Stimulated activated CD4-positive, alpha-beta T cell treated with anti-CD3 and anti-CD28 coated beads, Interleukin-1b, Interleukin-23, amount 100 ng/mL, for 4 hours (primary cell): ENCODE measurements at regions not wholly inside any gene's neighbourhood (a gene's known extent, or its start where the extent isn't known, plus 50 kb on each side); places are given as distances from the start of the nearest gene placed in this dataset.

ENCODE experiments used
- DNase-seq, 2 donors: peaks; one replicate each; pipeline ENCODE4 v3.0.0-alpha.2; 2020; ENCODE audit warnings: low read depth in 2 of 2

DNA sequence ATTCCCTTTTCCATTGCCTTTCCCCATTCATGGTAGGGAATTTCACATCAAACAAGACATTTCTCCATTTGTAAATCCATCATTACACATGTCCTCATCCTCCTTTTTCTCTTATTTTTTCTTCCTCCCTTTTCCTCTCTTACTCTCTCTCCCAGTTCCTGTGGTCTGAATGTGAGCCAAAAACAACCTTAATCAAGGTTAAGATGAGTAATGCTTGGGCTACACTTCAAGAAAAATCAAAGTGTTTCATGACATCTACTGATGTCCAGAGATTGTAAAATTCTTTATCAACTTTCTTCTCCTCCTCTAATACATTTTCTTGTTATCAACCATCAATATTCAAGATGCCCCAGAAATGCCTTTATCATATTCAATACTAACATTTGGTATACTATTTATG is 172.5 kb upstream of the PRNP start:
- no peak for DNase-seq

DNA sequence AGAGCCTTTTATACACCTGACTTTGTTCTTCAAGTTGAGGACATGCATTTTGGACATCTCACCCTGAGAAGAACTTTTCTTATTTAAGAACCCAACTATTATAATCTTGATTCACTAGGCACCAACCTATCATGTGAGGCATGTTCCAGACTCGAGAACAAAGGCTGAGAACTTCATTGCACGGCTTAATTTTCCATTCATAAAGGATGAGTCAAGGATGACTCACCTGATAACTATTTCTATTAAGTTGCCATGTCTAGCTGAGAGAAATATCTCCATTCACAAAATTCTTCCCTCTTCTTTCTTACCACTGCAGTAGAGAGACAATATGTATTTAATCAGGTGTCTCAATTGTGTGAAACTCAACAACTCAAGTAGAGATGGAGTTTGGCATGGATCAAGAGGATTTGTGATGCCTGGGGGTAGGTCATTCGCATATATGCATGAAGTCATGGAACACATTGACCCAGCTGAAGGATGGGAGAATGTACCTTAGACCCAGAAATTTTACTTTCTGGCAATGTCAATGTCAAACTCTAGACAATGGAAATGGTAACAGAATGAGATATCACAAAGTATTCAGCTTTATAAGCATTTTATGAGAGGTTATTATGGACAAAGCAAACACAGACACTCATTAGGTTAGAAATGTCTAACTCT is 173.2 kb upstream of the PRNP start:
- DNase-seq = no peak

DNA sequence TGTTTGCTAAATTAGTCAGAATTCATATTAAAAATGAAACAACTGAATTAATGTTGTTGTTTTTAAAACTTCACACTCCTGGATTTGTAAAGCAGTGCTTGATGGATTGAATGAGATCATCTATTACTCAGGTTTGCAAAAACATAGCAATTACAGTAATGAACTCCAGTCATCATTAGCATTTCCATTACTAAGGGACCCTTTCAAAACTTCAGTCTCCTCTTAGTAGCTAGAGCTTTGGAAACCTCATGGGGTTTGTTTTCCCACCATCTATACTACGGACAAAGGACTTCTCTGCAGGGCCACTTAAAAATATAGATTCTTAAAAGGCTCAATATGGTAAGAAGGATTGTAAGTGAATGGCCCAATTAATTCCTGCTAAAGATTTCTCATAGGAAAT is 174.5 kb upstream of the PRNP start:
- no peak for DNase-seq

DNA sequence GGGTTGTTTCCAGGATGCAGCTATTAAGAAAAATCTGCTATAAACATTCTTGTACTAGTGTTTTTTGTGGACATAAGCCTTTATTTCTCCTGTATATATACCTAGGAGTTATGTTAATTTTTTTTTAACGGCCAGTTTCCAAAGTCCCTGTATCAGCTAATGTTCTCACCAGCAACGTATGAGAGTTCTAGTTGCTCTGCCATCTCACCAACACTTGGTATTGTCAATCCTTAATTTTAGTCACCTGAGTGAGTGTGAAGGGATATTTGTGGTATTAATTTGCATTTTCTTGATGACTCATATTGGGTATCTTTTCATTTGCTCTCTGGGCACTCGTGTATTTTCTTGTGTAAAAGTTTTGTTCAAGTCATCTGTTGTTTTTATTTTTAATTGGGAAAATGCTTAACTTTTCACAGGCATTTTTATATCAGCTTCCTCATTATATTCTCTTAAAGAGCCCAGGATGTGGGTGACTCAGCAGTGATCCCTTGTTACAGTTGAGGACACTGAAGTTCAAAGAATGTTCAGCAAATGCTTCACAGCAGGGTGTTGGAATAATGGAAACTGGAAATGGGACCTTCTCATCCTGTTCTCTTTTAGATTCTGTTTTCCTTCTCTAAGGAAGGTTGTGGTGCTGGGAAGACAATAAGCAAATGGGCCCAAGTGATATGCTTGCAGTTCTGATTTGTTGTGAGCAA is 176.3 kb upstream of the PRNP start:
- DNase-seq = no peak

DNA sequence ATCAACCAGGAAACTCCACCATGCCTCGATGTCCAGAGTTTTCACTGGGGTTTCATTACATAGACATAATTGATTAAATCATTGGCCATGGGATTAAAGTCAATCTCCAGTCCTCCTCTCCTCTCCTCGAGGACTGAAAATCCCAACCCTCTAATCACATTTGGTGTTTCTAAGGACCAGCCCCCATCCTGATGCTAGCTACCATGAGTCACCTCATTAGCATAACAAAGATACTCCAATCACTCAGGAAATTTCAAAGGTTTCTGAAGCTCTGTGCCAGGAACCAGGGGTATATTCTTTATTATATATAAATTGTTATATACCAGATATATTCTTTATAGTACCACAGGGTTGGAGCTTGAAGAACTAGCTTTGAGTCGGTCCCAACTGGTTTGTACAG is 177.5 kb upstream of the PRNP start:
- no peak for DNase-seq

DNA sequence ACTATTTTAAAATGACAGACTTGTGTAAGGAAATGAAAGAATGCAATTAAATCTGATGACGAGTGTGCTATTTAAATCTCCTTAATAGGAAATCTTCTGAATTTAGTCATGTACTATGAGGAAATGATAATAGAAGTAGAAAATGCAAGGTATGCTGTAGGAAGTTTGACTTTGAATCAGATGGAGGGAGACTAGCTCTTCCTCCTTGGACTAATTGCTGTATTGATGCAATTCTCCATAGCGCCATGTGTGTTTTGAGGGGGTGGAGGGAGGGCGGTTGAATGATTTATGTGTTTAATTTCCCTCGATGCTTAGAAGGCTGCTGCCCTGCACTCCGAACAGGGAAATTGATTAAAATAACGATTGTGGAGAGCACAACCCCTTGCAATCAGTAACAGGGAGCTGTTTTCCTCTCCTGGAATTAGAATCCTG is 179.0 kb upstream of the PRNP start:
- no peak for DNase-seq

DNA sequence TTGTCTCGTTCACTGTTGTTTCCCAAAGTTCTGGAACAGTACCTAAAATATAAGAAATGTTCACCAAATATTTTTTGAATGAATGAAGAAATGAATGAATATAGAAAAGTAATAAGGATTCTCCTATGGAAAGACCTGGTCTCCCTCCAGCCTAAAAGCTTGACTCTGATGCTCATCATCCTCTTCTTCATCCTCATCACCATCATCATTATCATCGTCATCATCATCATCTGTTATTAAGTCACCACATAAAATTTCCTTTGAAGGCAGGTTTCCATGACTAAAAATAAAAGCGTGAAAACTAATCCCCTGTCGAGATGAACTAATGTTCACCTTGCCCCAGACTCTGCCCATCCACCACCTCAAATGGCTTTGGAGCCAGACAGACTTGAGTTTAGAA is 181.4 kb upstream of the PRNP start:
- DNase-seq = no peak

DNA sequence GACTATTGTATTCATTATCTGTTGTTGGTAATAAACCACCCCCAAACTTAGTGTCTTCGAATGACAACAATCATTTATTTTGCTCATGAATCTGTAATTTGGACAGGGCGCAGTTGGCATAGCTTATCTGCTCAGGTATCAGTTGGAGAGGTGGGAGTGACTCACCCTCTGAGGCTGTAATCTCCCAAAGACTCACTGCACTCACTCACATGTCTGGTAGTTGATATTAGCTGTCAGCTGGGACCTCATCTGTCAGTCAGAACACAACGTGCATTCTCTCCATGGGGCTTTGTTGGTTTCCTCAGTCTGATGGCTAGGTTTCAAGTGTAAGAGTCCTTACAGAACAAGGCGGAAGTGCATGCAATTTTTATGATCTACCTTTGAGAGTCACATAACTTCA is 183.5 kb upstream of the PRNP start:
- DNase-seq = no peak

DNA sequence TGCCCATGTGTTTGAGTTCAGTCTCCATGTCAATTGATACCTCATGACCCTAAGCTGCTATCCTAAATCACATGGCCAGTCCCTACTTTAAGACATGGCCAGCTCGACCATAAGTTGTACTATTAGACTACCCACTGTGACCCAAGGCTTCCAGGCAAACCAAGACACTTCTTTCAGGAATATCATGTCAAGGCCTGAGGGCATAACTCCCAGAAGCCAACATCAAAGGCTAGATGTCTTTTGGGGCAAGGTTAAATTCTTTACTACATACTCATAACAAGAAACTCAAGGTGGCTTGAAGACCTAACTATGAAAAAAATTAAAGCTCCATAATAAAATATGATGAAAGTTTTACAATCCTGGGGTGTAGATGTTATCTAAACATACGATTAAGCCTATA is 192.9 kb upstream of the PRNP start:
- no peak for DNase-seq

DNA sequence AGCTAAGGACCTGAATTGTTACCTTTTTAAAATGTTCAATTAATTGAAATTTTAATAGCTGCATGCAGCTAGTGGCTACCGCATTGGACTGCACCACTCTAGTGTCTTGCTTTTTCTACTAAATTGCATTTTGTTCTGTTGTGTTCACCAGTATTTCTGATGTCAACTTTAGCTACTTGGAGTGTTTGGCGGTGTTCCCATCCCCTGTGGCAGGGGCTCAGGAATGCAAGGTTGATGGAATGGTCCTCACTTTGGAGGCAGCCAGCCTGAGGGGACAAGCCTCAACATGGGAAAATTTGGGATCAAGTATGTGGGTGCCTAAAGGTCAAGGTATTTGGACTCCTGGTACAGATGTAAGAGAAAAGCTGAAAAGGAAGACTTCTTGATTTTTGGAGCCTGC is 194.6 kb upstream of the PRNP start:
- DNase-seq = no peak

DNA sequence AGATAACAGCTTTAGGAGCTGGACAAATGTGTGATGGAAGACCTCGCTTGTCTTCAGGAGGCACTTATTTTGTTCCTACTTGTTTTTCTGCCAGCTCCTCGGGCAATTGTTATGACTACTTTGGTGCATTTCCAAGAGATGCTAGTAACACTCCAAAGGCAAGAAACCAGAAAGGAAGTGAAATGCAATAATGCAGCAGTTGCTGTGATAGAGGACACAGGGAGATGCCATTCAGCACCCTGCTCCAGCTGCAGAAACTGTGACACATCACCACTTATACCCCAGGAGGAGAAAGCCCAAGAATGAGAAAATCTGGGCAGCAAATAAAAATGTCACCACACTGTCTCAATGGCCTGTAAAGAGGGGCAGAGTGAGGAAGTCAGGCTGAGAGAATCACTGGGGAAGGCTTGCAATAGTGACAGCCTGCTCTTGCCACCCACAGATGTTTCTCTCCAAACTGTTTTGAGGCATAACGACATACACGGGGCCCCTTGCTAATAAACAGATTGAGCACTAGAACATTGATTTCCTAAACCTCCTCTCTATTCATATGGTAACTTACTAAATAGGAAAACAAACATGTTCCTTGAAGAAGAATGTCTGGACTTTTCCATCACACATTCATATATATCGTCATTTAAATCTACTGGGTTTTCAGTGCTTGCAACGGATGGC is 195.5 kb upstream of the PRNP start:
- DNase-seq = no peak

DNA sequence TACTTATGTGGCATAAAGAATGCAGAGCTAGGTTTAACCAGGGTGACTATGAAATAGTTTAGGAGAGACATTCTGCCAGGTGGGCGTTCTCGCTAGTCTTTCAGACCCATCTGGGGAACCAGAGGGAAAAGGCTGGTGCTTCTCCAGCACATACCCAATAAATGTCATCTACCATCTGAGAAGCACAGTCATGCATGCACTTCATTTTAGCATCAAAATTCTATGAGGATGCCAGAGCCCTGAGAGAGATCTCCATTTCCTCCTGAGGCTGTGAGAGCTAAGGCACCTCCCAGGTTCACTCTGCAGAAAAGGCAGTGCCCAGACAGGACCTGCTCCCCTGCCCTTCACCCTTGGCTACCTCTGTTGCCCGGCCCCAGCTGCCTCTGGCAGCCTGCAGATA is 196.2 kb upstream of the PRNP start:
- DNase-seq = no peak

DNA sequence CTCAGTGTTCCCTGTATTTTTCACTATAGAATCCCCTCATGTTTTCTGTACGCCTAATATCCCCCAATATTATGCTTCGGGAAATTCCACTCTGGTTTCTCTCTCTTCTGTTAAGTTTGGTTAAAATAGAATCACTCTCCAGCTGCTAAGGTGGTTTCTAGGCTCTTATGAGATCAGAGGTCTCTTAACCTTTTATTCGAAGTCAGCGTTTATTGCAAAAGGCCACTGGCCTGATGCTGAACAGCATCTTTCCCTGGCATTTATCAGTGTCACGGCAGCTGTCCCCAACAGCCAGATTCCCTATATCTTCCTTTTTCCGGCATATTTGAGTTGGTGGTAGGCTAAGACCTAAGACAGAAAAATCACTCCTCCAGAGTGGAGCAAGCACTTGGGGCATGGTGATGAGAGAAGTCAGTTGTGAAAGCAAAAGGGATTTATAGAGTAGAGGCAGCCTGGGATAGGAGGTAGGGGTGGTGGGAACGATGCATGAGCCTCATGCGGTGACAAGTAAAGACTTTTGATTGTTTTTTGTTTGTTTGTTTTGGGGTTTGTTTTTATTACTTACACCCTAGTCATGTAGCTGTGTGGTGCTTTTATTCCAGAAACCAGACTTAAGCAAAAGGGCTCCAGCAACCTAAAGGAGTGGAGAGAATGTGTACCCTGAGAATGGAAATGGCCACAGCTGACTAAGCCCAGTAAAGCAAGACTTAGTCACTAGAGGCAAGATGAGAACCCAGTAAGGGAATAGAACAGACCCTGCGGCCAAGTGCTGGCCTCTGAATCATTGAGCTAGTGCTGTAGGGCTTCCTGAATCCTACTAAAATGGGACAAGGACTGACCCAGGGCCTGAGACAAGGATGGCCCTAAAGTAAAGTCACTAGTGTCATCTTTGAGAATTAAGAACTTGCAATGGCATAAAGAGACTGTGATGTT is 197.6 kb upstream of the PRNP start:
- no peak for DNase-seq

DNA sequence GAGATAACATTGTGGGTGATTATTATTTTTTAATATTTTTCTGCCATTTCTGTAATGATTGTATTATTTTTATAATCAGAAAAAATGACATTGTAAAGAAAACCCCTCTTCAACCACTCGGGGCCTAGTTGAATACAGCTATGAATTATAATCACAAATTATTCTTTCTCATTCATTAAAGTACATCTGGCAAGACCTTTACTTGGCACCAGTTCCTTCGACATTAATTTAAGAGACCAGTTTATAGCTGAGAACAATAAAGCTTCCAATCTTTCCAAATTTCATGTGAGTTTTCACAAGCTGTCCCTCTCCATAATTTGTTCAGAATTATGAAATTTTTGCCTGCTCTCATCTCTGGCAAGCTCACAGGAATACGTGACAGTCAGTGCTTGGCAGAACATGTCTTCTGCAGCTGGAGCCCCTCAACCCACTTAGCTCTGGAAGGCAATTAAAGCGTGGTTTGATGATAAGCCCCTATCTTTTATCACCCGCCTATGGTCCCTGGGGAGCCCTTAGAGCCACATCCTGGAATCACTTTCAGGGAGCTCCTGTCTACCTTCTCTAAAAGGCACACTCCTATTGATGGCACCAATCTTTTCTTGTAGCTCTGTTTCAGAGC is 201.8 kb upstream of the PRNP start:
- DNase-seq = no peak

DNA sequence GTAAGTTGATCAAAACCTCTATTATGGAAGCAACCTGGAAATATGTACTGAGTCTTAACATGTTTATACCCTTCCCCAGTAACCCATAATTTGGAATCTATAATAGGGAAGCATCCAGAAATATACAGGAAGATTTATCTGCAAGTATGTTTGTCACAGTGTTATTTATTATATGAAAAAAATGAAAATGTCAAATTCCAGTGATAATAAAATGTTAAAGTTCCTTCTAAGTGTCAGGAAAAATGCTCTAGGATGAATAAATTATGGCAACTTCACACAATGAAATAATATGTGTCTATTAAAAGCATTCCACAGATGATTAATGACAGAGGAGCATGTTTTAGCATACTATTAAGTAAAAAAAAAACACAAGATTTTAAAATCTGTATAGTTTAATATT is 202.3 kb upstream of the PRNP start:
- no peak for DNase-seq

DNA sequence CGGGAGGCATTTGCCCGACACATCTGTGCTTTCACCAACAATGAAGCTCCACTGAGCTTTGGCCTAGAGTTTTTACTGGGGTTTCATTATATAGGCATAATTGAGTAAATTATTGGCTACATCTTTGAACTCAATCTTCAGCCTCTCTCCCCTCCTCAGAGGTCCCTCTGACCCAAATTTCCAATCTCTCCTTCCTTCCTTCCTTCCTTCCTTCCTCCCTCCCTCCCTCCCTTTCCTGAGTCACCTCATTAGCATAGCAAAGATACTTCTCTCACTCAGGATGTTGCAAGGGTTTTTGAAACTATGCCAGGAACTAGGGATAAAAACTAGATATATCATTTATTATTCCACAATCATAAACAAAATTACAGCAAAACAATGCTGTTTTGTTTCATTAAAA is 202.8 kb upstream of the PRNP start:
- no peak for DNase-seq

DNA sequence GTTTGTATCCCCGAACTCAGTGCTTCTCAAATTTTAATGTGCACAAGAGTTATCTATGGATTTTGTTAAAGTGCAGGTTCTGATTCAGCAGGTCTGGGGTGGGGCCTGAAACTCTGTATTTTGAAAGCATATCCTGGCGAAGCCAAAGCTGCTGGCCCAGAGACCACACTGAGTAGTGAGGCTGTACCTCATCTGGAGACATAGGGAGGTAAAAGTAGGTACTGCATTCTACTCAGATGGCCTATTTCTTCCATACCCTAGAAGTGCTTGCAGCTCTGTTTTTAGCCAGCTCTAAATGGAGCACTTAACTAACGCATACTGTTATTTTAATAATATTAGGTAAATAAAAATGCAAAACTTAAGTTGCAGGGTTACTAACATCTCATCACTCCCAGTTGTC is 206.2 kb upstream of the PRNP start:
- DNase-seq = no peak

DNA sequence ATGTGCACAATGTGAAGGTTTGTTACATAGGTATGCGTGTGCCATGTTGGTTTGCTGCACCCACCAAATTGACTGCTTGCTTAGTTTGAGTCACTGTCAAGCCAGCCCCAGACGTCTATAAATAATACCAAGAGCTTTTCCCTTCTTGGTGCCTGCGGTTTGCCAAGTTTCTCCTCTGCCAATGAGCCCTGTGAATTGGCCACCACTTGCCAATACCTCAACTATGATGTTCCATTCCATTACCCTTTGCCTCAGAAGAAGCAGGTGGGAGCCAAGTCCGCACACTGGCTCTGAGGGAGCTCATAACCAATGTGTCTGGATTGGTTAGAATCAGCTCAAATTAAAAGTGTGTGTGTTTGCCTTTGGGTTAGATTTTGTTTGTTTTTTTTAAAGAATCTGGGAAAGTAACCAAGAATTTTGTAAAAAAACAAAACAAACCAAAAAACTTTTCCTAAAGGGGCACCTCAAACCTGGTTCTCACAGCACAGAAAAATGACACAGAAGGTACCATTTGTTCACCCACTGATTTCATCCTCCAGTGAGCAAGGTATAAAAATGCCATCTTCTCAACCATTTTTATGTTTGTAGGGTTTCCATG is 209.3 kb upstream of the PRNP start:
- DNase-seq = no peak

DNA sequence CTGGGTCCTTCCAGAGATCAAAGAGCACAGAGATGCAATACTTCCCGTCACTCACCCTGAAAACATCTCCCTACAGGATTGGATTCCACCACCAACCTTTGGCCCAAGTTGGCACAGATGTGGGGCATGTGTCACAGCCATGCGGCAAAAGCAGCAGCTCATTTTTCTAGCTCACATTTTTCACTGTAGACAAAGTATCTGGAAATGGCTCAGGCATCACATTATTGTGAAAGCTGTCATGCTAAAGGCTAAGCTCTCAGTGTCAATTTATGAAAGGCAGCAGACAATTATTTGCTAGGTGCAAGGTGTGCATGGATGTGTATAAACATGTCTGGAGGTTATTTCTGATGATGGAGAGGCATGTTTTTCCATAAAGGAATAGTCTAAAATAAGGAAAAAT is 213.3 kb upstream of the PRNP start:
- no peak for DNase-seq

DNA sequence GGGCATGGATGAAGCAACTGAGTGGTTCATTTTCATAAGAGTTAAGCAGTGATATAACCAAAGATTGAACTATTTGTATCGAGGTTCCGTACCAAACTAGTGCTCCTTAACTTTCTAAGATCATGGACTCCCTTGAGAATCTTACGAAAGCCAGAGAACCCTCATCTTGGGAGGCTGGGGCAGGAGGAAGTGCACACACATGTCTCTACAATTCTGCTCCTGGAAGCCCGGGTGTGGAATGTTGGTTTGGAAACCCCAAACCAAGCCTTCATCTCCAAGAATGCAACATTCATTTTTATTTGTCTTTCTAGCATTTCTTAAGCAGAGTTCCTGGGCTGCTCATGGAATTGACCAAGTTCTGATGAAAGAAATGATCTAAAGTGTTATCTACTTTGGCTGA is 215.0 kb upstream of the PRNP start:
- DNase-seq = no peak

DNA sequence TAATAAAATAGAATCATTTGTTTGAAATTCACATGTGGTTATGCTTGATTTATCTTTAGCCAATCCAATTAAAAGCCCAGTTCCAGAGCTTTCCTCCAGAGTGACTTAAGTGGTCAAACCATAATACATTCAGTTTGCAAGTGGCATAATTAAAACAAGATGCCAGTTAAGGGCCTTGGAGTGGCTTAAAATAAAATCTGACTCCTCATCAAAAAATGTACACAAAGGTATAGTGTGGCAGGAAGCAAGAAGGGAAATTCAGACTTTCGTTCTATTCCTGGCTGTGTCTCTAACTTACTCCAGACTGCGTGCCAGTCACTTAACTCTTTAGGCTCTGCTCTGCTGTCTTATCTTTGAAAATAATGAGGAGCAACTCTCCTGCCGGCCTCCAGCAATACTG is 215.9 kb upstream of the PRNP start:
- no peak for DNase-seq
